ENCODE measurements at regions not wholly inside any gene's neighbourhood (a gene's known extent, or its start where the extent isn't known, plus 50 kb on each side); places are given as distances from the start of the nearest gene placed in this dataset.

GRCh38 chr20:46840054-46840729 is 54.5 kb upstream of the EYA2 start:
- H3K4me3 Mint-ChIP-seq: no peak overlapping the region
- no peak overlapping the region for H3K27ac Mint-ChIP-seq
- no peaks in the 10 kb centered on the region for H3K9me3 Mint-ChIP-seq
- no peaks in the 10 kb centered on the region for H3K36me3 Mint-ChIP-seq (ENCODE audit: insufficient read depth in 2 of 2)
- DNase-seq: no peak
- H3K27me3 Mint-ChIP-seq (ENCODE audit: low read depth): peaks cover 29% of the 10 kb centered on the region
- no peak for ATAC-seq (replicated peaks in 1 of 2)
- H3K4me1 Mint-ChIP-seq (ENCODE audit: low read depth): no peaks in the 10 kb centered on the region
